ENCODE measurements at regions not wholly inside any gene's neighbourhood (a gene's known extent, or its start where the extent isn't known, plus 50 kb on each side); places are given as distances from the start of the nearest gene placed in this dataset. TPM values are rescaled to one million over a fixed set of nuclear protein-coding genes. Genes with fewer than 3 reads are reported as not detected.

Small RNA genes lying in the stretch of these regions (small RNA-seq; reads per million reads assigned to genes)
- gene RF00019 (ENCODE audit: low read depth) = not detected

Data from mesenchymal stem cell (in vitro differentiated cells and primary cell).